ENCODE measurements at regions not wholly inside any gene's neighbourhood (a gene's known extent, or its start where the extent isn't known, plus 50 kb on each side); places are given as distances from the start of the nearest gene placed in this dataset.

DNA sequence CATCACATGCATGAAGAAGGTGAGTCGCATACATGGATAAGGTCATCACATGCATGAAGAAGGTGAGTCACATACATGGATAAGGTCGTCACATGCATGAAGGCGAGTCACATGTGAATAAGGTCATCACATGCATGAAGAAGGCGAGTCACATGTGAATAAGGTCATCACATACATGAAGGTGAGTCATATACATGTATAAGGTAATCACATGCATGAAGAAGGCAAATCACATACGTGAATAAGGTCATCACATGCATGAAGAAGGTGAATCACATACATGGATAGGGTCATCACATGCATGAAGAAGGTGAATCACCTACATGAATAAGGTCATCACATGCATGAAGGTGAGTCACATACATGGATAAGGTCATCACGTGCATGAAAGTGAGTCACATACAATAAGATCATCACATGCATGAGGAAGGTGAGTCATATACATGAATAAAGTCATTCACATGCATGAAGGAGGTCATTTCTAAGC lies 105.1 kb upstream of the SDK2 start:
- POLR2A ChIA-PET, result interaction anchor here (0.6 kb wide), 1 partner anchor 249 kb away, joined by 3 read pairs; no protein-coding TSS in a partner anchor

DNA sequence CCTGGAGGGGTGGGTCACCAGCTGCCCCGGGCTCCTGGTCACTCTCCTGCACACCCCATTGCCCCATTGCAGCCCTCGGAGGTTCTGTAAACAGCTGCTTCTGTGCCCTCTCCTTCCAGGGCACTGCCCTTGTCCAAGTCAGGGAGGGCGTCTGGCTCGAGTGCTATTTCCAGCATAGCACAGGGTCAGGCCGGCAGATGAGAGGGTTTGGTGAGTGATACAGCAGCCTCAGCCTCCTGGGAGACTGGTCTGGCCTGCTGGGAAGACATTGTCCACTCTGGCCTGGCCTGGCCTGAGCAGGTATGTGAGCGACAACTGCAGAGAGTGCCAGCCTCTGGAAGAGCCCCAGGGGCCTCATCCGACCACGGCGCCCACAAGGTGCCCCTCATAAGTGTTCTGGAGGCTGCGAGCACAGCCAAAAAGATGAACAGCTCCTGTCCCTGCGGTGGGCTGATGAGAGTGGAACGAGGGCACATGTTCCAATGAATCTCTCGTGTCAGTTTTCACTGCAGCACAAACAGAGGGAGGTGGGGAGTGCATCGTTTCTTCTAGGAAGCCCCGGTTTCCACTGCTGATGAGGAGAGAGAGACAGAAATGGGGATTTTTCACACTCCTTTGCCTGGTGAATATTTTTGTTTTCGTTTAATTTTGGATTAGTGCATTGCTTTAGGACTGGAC lies 105.8 kb upstream of the SDK2 start:
- Histone ChIP-seq H4K20me1 (ENCODE audit: insufficient read depth) (no peaks in the 10 kb centered on the region), H3K4me3 (replicated peaks in 1 of 2; ENCODE audit: low read depth in 1 of 2, low read length in 2 of 2) (no peak overlapping the region), H3K9ac (ENCODE audit: low read length) (no peak overlapping the region), H3K27ac (ENCODE audit: low read depth, low read length) (no peak overlapping the region), H3K9me2 (ENCODE audit: insufficient read depth) (no peaks in the 10 kb centered on the region), H3K4me1 (ENCODE audit: control insufficient read depth in 1 of 2, insufficient read depth in 2 of 2, low read length in 2 of 2) (no peaks in the 10 kb centered on the region), H2AFZ (ENCODE audit: low read depth, low read length, poor library complexity, severe bottlenecking) (no peak overlapping the region), H3K79me2 (ENCODE audit: insufficient read depth, low read length) (no peaks in the 10 kb centered on the region), H3K27me3 (ENCODE audit: insufficient read depth, low read length) (peaks cover 33% of the 10 kb centered on the region; the same call in 1 of the 2 replicates), H3K9me3 (ENCODE audit: control insufficient read depth in 1 of 2, insufficient read depth in 1 of 2, low read depth in 1 of 2, low read length in 2 of 2) (no peaks in the 10 kb centered on the region), H3K36me3 (ENCODE audit: control insufficient read depth in 1 of 2, insufficient read depth in 2 of 2, low read length in 2 of 2) (no peaks in the 10 kb centered on the region), H3K4me2 (ENCODE audit: low read length) (no peak overlapping the region)
- intact Hi-C loops (cut with micrococcal nuclease), result no loop called here
- RAD21 ChIA-PET (ENCODE audit: low non-redundant PET in 1 of 2, low total read pairs in 2 of 2, uncharacterized antibody in 2 of 2, unreplicated experiment in 2 of 2), result no interaction called here
- ATAC-seq, result no peak
- no TSS peak for BruUV-seq (replicated peaks)
- POLR2A ChIA-PET, result interaction anchor here (0.6 kb wide), 1 partner anchor 249 kb away, joined by 3 read pairs; no protein-coding TSS in a partner anchor
- no peak for DNase-seq (ENCODE audit: low read depth, low spot score)
- CTCF ChIA-PET, result no interaction called here
- TF ChIP-seq, protein P1, sequence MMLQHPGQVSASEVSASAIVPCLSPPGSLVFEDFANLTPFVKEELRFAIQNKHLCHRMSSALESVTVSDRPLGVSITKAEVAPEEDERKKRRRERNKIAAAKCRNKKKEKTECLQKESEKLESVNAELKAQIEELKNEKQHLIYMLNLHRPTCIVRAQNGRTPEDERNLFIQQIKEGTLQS (IDR thresholded peaks at IDR 0.05), result no peak
- TF ChIP-seq, protein P2, sequence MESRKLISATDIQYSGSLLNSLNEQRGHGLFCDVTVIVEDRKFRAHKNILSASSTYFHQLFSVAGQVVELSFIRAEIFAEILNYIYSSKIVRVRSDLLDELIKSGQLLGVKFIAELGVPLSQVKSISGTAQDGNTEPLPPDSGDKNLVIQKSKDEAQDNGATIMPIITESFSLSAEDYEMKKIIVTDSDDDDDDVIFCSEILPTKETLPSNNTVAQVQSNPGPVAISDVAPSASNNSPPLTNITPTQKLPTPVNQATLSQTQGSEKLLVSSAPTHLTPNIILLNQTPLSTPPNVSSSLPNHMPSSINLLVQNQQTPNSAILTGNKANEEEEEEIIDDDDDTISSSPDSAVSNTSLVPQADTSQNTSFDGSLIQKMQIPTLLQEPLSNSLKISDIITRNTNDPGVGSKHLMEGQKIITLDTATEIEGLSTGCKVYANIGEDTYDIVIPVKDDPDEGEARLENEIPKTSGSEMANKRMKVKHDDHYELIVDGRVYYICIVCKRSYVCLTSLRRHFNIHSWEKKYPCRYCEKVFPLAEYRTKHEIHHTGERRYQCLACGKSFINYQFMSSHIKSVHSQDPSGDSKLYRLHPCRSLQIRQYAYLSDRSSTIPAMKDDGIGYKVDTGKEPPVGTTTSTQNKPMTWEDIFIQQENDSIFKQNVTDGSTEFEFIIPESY (IDR thresholded peaks at IDR 0.05; ENCODE audit: extremely low read depth, insufficient replicate concordance, low read length), result no peak
- TF ChIP-seq CBX3 (IDR thresholded peaks at IDR 0.05; ENCODE audit: low read depth) (no peak), YY1 (IDR thresholded peaks at IDR 0.05; ENCODE audit: extremely low read depth, insufficient replicate concordance, low read depth, low read length) (no peak), EZH2phosphoT487 (IDR thresholded peaks at IDR 0.05; ENCODE audit: borderline replicate concordance) (no peak), ZFX (IDR thresholded peaks at IDR 0.05) (no peak), EGR1 (IDR thresholded peaks at IDR 0.05; ENCODE audit: low read depth) (no peak), SRF (IDR thresholded peaks at IDR 0.05; ENCODE audit: low read depth) (no peak), ELF1 (IDR thresholded peaks at IDR 0.05; ENCODE audit: borderline replicate concordance, low read depth) (no peak), POLR2A (IDR thresholded peaks at IDR 0.05; ENCODE audit: borderline replicate concordance, extremely low read depth, insufficient read depth, insufficient read length) (no peak)
- TF ChIP-seq, protein P3, sequence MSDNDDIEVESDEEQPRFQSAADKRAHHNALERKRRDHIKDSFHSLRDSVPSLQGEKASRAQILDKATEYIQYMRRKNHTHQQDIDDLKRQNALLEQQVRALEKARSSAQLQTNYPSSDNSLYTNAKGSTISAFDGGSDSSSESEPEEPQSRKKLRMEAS (IDR thresholded peaks at IDR 0.05), result no peak

More for the DNA sequence above, 105.1 kb upstream of the SDK2 start:
- Histone ChIP-seq H3K79me2 (ENCODE audit: insufficient read depth, low read length) (no peaks in the 10 kb centered on the region), H3K27me3 (ENCODE audit: insufficient read depth, low read length) (peaks cover 39% of the 10 kb centered on the region), H3K4me2 (ENCODE audit: low read length) (no peak overlapping the region), H4K20me1 (ENCODE audit: insufficient read depth) (no peaks in the 10 kb centered on the region), H3K4me3 (replicated peaks in 1 of 2; ENCODE audit: low read depth in 1 of 2, low read length in 2 of 2) (no peak overlapping the region), H3K9me2 (ENCODE audit: insufficient read depth) (no peaks in the 10 kb centered on the region), H3K36me3 (ENCODE audit: control insufficient read depth in 1 of 2, insufficient read depth in 2 of 2, low read length in 2 of 2) (no peaks in the 10 kb centered on the region), H3K9ac (ENCODE audit: low read length) (no peak overlapping the region), H2AFZ (ENCODE audit: low read depth, low read length, poor library complexity, severe bottlenecking) (no peak overlapping the region), H3K9me3 (ENCODE audit: control insufficient read depth in 1 of 2, insufficient read depth in 1 of 2, low read depth in 1 of 2, low read length in 2 of 2) (no peaks in the 10 kb centered on the region), H3K27ac (ENCODE audit: low read depth, low read length) (no peak overlapping the region), H3K4me1 (ENCODE audit: control insufficient read depth in 1 of 2, insufficient read depth in 2 of 2, low read length in 2 of 2) (no peaks in the 10 kb centered on the region)
- no TSS peak for BruUV-seq (replicated peaks)
- intact Hi-C loops (cut with micrococcal nuclease), result no loop called here
- ChIA-PET RAD21 (ENCODE audit: low non-redundant PET in 1 of 2, low total read pairs in 2 of 2, uncharacterized antibody in 2 of 2, unreplicated experiment in 2 of 2) (no interaction called here), CTCF (no interaction called here)
- no peak for ATAC-seq
- no peak for DNase-seq (ENCODE audit: low read depth, low spot score)
- TF ChIP-seq SIN3A (IDR thresholded peaks at IDR 0.05; ENCODE audit: low read depth) (no peak), ZNF274 (IDR thresholded peaks at IDR 0.05; ENCODE audit: low read depth, low read length) (no peak), JUND (IDR thresholded peaks at IDR 0.05) (no peak)
- TF ChIP-seq, protein P4, sequence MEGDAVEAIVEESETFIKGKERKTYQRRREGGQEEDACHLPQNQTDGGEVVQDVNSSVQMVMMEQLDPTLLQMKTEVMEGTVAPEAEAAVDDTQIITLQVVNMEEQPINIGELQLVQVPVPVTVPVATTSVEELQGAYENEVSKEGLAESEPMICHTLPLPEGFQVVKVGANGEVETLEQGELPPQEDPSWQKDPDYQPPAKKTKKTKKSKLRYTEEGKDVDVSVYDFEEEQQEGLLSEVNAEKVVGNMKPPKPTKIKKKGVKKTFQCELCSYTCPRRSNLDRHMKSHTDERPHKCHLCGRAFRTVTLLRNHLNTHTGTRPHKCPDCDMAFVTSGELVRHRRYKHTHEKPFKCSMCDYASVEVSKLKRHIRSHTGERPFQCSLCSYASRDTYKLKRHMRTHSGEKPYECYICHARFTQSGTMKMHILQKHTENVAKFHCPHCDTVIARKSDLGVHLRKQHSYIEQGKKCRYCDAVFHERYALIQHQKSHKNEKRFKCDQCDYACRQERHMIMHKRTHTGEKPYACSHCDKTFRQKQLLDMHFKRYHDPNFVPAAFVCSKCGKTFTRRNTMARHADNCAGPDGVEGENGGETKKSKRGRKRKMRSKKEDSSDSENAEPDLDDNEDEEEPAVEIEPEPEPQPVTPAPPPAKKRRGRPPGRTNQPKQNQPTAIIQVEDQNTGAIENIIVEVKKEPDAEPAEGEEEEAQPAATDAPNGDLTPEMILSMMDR (IDR thresholded peaks at IDR 0.05 in 2 of 3, conservative IDR thresholded peaks at IDR 0.05 in 1 of 3; ENCODE audit: borderline replicate concordance in 1 of 3, insufficient read depth in 1 of 3, low read depth in 2 of 3, low read length in 2 of 3), result no peak

Measured in HCT116 (cell line).